ENCODE measurements at regions not wholly inside any gene's neighbourhood (a gene's known extent, or its start where the extent isn't known, plus 50 kb on each side); places are given as distances from the start of the nearest gene placed in this dataset.

DNA sequence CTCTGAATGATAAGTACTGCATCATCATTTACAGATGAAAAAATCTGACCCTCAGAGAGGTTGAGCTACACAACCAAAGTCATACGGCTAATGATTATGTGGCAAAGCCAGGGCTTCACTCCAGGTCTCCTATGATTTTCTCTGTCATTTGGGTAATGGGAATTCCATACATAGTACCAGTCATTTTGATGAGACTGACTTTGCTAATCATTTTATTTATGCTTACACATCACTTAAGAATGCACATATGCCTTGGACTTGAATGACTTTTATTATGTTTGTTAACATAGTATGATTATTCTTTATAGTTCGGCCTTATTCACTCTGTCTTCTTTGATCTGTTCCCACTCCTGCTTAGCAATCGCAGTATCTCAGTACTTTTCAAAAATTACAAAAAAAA is 255.1 kb upstream of the GPRIN3 start:
- WGBS (ENCODE audit: extremely low coverage, insufficient read length, low lambda C conversion rate): no CpG with 5 or more reads among the region's 3 CpGs

More for the DNA sequence above, 255.1 kb upstream of the GPRIN3 start:
- no peak overlapping the region for H3K14ac ChIP-seq (ENCODE audit: insufficient read depth, low read length)
- H3K56ac ChIP-seq (ENCODE audit: insufficient read length, low read depth, low read length): no peak overlapping the region
- H2BK120ac ChIP-seq (ENCODE audit: low read depth, low read length, poor library complexity, severe bottlenecking): no peak overlapping the region
- H3K27me3 ChIP-seq (ENCODE audit: insufficient read depth, low read length): no peaks in the 10 kb centered on the region
- no peak overlapping the region for H3K27ac Mint-ChIP-seq
- no peak overlapping the region for H3K18ac ChIP-seq (ENCODE audit: insufficient read length, low read depth, low read length)
- no peaks in the 10 kb centered on the region for H3K23me2 ChIP-seq (ENCODE audit: insufficient read length, low read depth, low read length, poor library complexity, severe bottlenecking)
- no peaks in the 10 kb centered on the region for H3K79me2 ChIP-seq (ENCODE audit: insufficient read depth, low read length)
- no peak overlapping the region for H3K23ac ChIP-seq (ENCODE audit: insufficient read length, low read depth, low read length)
- H3K4me1 Mint-ChIP-seq: peaks cover 24 to 26% of the 10 kb centered on the region in 2 experiments
- H3K9me3 Mint-ChIP-seq: no peaks in the 10 kb centered on the region
- no peaks in the 10 kb centered on the region for H4K20me1 ChIP-seq (ENCODE audit: control insufficient read depth, insufficient read depth, insufficient read length)
- no peak overlapping the region for H4K91ac ChIP-seq (ENCODE audit: insufficient read length, low read depth, low read length)
- no peak overlapping the region for H3T11ph ChIP-seq (ENCODE audit: low read length)
- no peaks in the 10 kb centered on the region for H3K36me3 Mint-ChIP-seq (ENCODE audit: insufficient read depth in 1 of 3, low read depth in 3 of 3)
- H2BK20ac ChIP-seq (ENCODE audit: low read depth, low read length, poor library complexity, severe bottlenecking): no peak overlapping the region
- no peak overlapping the region for H3K4me2 ChIP-seq (ENCODE audit: insufficient read depth, insufficient read length, low read length)
- no peaks in the 10 kb centered on the region for H3K79me1 ChIP-seq (ENCODE audit: insufficient read depth, low read depth, low read length, poor library complexity, severe bottlenecking)
- H3K4me1 ChIP-seq (ENCODE audit: insufficient read depth, low read length): no peaks in the 10 kb centered on the region
- no peak overlapping the region for H4K8ac ChIP-seq (replicated peaks; ENCODE audit: insufficient read length, low read depth, low read length)
- H3K4me3 Mint-ChIP-seq: no peak overlapping the region
- H2BK15ac ChIP-seq (ENCODE audit: low read depth, low read length): no peak overlapping the region
- no peak overlapping the region for H4K5ac ChIP-seq (ENCODE audit: insufficient read length, low read depth, low read length)
- peaks cover 9% of the 10 kb centered on the region for H3K27me3 Mint-ChIP-seq (ENCODE audit: low read depth)
- H3K9ac ChIP-seq (ENCODE audit: extremely low read depth, insufficient read length, low read length): no peak overlapping the region
- no peak overlapping the region for H2AFZ ChIP-seq (ENCODE audit: low read length)
- H2BK12ac ChIP-seq (ENCODE audit: insufficient read length, low read depth, low read length): no peak overlapping the region
- no peak overlapping the region for H2BK5ac ChIP-seq (ENCODE audit: insufficient read length, low read length)
- no peak overlapping the region for H3K27ac ChIP-seq (ENCODE audit: insufficient read length, low read depth, low read length)
- no peak for DNase-seq
- H2AK5ac ChIP-seq (ENCODE audit: insufficient read length, low read length): no peak overlapping the region
- TF ChIP-seq, protein P1, sequence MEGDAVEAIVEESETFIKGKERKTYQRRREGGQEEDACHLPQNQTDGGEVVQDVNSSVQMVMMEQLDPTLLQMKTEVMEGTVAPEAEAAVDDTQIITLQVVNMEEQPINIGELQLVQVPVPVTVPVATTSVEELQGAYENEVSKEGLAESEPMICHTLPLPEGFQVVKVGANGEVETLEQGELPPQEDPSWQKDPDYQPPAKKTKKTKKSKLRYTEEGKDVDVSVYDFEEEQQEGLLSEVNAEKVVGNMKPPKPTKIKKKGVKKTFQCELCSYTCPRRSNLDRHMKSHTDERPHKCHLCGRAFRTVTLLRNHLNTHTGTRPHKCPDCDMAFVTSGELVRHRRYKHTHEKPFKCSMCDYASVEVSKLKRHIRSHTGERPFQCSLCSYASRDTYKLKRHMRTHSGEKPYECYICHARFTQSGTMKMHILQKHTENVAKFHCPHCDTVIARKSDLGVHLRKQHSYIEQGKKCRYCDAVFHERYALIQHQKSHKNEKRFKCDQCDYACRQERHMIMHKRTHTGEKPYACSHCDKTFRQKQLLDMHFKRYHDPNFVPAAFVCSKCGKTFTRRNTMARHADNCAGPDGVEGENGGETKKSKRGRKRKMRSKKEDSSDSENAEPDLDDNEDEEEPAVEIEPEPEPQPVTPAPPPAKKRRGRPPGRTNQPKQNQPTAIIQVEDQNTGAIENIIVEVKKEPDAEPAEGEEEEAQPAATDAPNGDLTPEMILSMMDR (conservative IDR thresholded peaks at IDR 0.05): no peak
- H3K4ac ChIP-seq (ENCODE audit: low read depth, low read length): no peak overlapping the region
- H3K9me3 ChIP-seq (ENCODE audit: control insufficient read depth, low read depth, low read length): no peaks in the 10 kb centered on the region

All from H9 (cell line).